ENCODE measurements at regions not wholly inside any gene's neighbourhood (a gene's known extent, or its start where the extent isn't known, plus 50 kb on each side); places are given as distances from the start of the nearest gene placed in this dataset.
A peak's percentile ranks its signal among the peaks of the same experiment; 100 is the strongest.

- no peak for TF ChIP-seq CTCF (IDR thresholded peaks at IDR 0.05; ENCODE audit: extremely low read depth, missing control alignments)
These were observed 691.5 kb upstream of the MAP3K7 start for GRCh38 chr6:91278416-91278815.

GRCh38 chr6:91276315-91276714 is 689.4 kb upstream of the MAP3K7 start:
- peak; percentile 22 for DNase-seq (ENCODE audit: low spot score)
- no peak for TF ChIP-seq CTCF (IDR thresholded peaks at IDR 0.05; ENCODE audit: extremely low read depth, missing control alignments)

More at GRCh38 chr6:91278416-91278815, 691.5 kb upstream of the MAP3K7 start:
- DNase-seq (ENCODE audit: low spot score) = no peak

GRCh38 chr6:91273729-91274128 is 686.9 kb upstream of the MAP3K7 start:
- no peak for TF ChIP-seq CTCF (IDR thresholded peaks at IDR 0.05; ENCODE audit: extremely low read depth, missing control alignments)
- no peak for DNase-seq (ENCODE audit: low spot score)

GRCh38 chr6:91271807-91272206 is 684.9 kb upstream of the MAP3K7 start:
- no peak for TF ChIP-seq CTCF (IDR thresholded peaks at IDR 0.05; ENCODE audit: extremely low read depth, missing control alignments)

GRCh38 chr6:91268941-91269340 is 682.1 kb upstream of the MAP3K7 start:
- no peak for DNase-seq (ENCODE audit: low spot score)
- no peak for TF ChIP-seq CTCF (IDR thresholded peaks at IDR 0.05; ENCODE audit: extremely low read depth, missing control alignments)

More at GRCh38 chr6:91271807-91272206, 684.9 kb upstream of the MAP3K7 start:
- DNase-seq (ENCODE audit: low spot score) = no peak

GRCh38 chr6:91267246-91267645 is 680.4 kb upstream of the MAP3K7 start:
- DNase-seq (ENCODE audit: low spot score) = no peak
- TF ChIP-seq CTCF (IDR thresholded peaks at IDR 0.05; ENCODE audit: extremely low read depth, missing control alignments) = no peak

GRCh38 chr6:91266156-91266555 is 679.3 kb upstream of the MAP3K7 start:
- TF ChIP-seq CTCF (IDR thresholded peaks at IDR 0.05; ENCODE audit: extremely low read depth, missing control alignments) = no peak
- DNase-seq (ENCODE audit: low spot score) = no peak

All from GM20000 (cell line).